GM10266 (cell line): ENCODE measurements at regions not wholly inside any gene's neighbourhood (a gene's known extent, or its start where the extent isn't known, plus 50 kb on each side); places are given as distances from the start of the nearest gene placed in this dataset.

Experiments
- DNase-seq: peaks from one replicate; pipeline ENCODE4 v3.0.0; 2012; ENCODE audit errors: extremely low spot score
- TF ChIP-seq, protein P1 (sequence below): IDR thresholded peaks from 2 replicates; pipeline ENCODE4 v1.5.1; 2012; ENCODE audit warnings: mild to moderate bottlenecking, low read depth; ENCODE audit not compliant: control insufficient read depth, insufficient read depth; ENCODE audit errors: missing control alignments

- DNase-seq = no peak
- TF ChIP-seq, protein P1, sequence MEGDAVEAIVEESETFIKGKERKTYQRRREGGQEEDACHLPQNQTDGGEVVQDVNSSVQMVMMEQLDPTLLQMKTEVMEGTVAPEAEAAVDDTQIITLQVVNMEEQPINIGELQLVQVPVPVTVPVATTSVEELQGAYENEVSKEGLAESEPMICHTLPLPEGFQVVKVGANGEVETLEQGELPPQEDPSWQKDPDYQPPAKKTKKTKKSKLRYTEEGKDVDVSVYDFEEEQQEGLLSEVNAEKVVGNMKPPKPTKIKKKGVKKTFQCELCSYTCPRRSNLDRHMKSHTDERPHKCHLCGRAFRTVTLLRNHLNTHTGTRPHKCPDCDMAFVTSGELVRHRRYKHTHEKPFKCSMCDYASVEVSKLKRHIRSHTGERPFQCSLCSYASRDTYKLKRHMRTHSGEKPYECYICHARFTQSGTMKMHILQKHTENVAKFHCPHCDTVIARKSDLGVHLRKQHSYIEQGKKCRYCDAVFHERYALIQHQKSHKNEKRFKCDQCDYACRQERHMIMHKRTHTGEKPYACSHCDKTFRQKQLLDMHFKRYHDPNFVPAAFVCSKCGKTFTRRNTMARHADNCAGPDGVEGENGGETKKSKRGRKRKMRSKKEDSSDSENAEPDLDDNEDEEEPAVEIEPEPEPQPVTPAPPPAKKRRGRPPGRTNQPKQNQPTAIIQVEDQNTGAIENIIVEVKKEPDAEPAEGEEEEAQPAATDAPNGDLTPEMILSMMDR = no peak
Observed at GRCh38 chr5:165014439-165014838, 1509.0 kb downstream of the MAT2B start.

DNA sequence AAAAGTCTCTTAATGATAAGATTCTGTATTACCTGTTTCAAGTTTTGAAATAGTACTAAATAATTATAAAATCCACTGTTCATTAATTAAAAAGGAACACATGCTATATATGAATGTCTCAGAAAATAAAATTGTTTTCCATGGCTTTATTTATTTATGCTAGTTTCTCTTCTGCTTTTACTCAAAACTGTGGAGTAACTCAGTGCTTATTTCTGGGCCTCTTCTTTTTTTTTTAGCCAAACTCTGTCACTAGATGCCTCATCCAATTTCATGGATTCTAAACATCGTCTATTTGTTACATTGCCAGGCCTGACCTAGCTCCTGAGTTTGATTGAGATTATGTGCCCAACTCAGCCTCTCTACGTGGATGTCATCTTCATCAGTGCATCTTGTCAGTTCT, 1509.7 kb downstream of the MAT2B start:
- TF ChIP-seq, protein P1 = no peak
- DNase-seq = no peak

DNA sequence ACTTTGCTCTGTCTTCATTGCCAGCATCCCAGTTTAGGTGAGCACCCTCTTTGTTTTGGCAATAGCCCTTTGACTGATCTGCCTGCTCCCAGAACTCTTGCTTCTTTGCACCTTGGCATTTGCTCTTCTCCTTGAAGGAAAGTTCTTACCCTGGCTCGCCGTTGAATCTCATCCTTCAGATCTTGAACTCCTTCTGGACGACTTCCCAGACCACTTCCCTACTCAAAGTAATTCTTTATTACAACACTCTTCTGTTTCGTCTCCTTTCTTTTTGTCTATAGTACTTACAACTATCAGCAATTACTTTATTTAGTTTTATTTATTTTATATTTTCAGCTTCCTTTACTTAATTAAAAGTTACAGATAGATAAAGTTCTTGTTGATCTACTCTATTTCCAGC, 1510.1 kb downstream of the MAT2B start:
- TF ChIP-seq, protein P1 = no peak
- no peak for DNase-seq

- TF ChIP-seq, protein P1 = no peak
- no peak for DNase-seq
Observed at GRCh38 chr5:165026971-165027370, 1521.6 kb downstream of the MAT2B start.

- TF ChIP-seq, protein P1 = no peak
- no peak for DNase-seq
Observed at GRCh38 chr5:165028356-165028755, 1522.9 kb downstream of the MAT2B start.

DNA sequence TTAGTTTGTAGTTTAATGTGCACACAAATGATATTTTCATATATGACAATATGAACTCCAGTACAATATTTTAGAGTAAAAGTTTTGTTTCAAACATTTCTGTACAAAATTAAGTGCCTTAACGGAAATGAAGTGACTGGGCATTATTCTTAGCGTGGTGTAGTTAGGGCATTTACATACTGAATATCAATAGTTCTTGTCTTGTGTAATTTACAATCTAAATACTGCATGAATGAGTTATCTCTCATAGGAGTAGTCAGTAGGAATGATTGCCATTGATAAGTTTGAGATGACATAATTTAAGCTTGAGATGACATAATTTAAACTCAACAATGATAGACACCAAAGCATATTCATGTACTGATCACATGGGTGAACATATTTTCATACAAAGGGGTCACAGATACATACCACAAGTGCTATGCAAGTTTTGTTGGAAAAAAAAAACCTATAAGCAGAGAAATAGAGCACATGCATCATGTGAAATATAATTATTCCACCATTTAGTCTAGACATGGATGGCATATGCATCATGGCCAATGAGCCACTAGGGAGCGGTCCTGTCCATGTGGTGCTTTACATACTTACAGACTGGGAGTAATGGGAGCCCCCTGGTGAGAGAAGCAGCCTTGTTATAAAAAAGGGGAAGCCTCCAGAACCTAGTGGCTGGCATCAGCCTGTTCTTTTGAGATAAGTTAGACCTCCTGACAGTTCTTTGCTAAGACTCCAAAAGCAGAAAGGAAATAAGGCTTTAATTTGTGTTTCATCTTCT, 1523.9 kb downstream of the MAT2B start:
- TF ChIP-seq, protein P1 = no peak
- DNase-seq = no peak

- DNase-seq = no peak
- TF ChIP-seq, protein P1 = no peak
Observed at GRCh38 chr5:165030971-165031370, 1525.6 kb downstream of the MAT2B start.
